SK-N-SH treated with all-trans-retinoic acid at 6 μM for 48 hours (cell line): ENCODE measurements at regions not wholly inside any gene's neighbourhood (a gene's known extent, or its start where the extent isn't known, plus 50 kb on each side); places are given as distances from the start of the nearest gene placed in this dataset.

Experiments used
- ARNTL ChIP-seq: fragments of 450-650 bp; formaldehyde crosslinking; IDR thresholded peaks from 2 replicates; pipeline ENCODE4 v1.5.0; 2020; ENCODE audit warnings: low read depth, mild to moderate bottlenecking, moderate library complexity, borderline replicate concordance
- CREB5 ChIP-seq: fragments of 250-450 bp; sonication (Bioruptor Pico); IDR thresholded peaks from 2 replicates; pipeline ENCODE4 v1.5.1; 2020; ENCODE audit warnings: low read depth, mild to moderate bottlenecking, moderate library complexity
- CSDC2 ChIP-seq: fragments of 250-450 bp; sonication (Bioruptor Pico); IDR thresholded peaks from 2 replicates; pipeline ENCODE4 v1.5.0; 2020; ENCODE audit warnings: mild to moderate bottlenecking, moderate library complexity
- CSRNP3 ChIP-seq: fragments of 250-450 bp; sonication (Bioruptor Pico); IDR thresholded peaks from 2 replicates; pipeline ENCODE4 v1.5.1; 2021; ENCODE audit warnings: mild to moderate bottlenecking, moderate library complexity
- GLIS3 ChIP-seq: fragments of 250-450 bp; sonication (Bioruptor Pico); IDR thresholded peaks from 2 replicates; pipeline ENCODE4 v1.5.0; 2020; ENCODE audit warnings: mild to moderate bottlenecking, moderate library complexity
- PATZ1 ChIP-seq: fragments of 250-450 bp; sonication (Bioruptor Pico); IDR thresholded peaks from 2 replicates; pipeline ENCODE4 v1.8.0; 2020; ENCODE audit warnings: mild to moderate bottlenecking, moderate library complexity, borderline replicate concordance
- RARB ChIP-seq: fragments of 250-450 bp; sonication (Bioruptor Pico); IDR thresholded peaks from 2 replicates; pipeline ENCODE4 v1.8.0; 2021; ENCODE audit warnings: mild to moderate bottlenecking, moderate library complexity
- TCF4 ChIP-seq: fragments of 250-450 bp; sonication (Bioruptor Pico); IDR thresholded peaks from 2 replicates; pipeline ENCODE4 v1.8.0; 2021; ENCODE audit warnings: mild to moderate bottlenecking, moderate library complexity, borderline replicate concordance
- TOX ChIP-seq: fragments of 250-450 bp; sonication (Bioruptor Pico); IDR thresholded peaks from 2 replicates; pipeline ENCODE4 v1.8.0; 2021; ENCODE audit warnings: mild to moderate bottlenecking, moderate library complexity, borderline replicate concordance
- ZFP3 ChIP-seq: fragments of 250-450 bp; sonication (Bioruptor Pico); IDR thresholded peaks from 2 replicates; pipeline ENCODE4 v1.5.0; 2020; ENCODE audit warnings: mild to moderate bottlenecking, moderate library complexity
- ZNF70 ChIP-seq: fragments of 450-650 bp; formaldehyde crosslinking; IDR thresholded peaks from 2 replicates; pipeline ENCODE4 v1.5.0; 2020; ENCODE audit warnings: mild to moderate bottlenecking, moderate library complexity

- TF ChIP-seq PATZ1 (CRISPR knock-in tag) (no peak), ARNTL (CRISPR knock-in tag) (no peak), TCF4 (CRISPR knock-in tag) (no peak), GLIS3 (CRISPR knock-in tag) (no peak), CSRNP3 (no peak), ZNF70 (CRISPR knock-in tag) (no peak), CREB5 (CRISPR knock-in tag) (no peak), ZFP3 (CRISPR knock-in tag) (no peak), TOX (CRISPR knock-in tag) (no peak), RARB (no peak), CSDC2 (CRISPR knock-in tag) (no peak)
These were observed 700.6 kb upstream of the PITX2 start for GRCh38 chr4:111323496-111323895.
